GM23248 (cell line): ENCODE measurements at regions not wholly inside any gene's neighbourhood (a gene's known extent, or its start where the extent isn't known, plus 50 kb on each side); places are given as distances from the start of the nearest gene placed in this dataset.

Source experiments
- DNase-seq: peaks from one replicate; pipeline ENCODE4 v3.0.0-alpha.2; 2015
- H2AFZ ChIP-seq: fragments of 200-600 bp; sonication (generic); 2 replicates; pipeline ENCODE4 v1.6.1; 2016; ENCODE audit warnings: antibody characterized with exemption
- H3F3A ChIP-seq: fragments of 200-600 bp; sonication (generic); 2 replicates; pipeline ENCODE4 v1.6.1; 2016; ENCODE audit warnings: mild to moderate bottlenecking, antibody characterized with exemption, mixed run types; ENCODE audit not compliant: insufficient read depth
- H3K27ac ChIP-seq: fragments of 200-600 bp; sonication (generic); 2 replicates; pipeline ENCODE4 v1.5.1; 2016; ENCODE audit warnings: mild to moderate bottlenecking
- H3K27me3 ChIP-seq: fragments of 200-600 bp; sonication (generic); replicated peaks from 2 replicates; pipeline ENCODE4 v1.6.1; 2016; ENCODE audit warnings: mild to moderate bottlenecking; ENCODE audit not compliant: insufficient read depth
- H3K36me3 ChIP-seq: fragments of 200-600 bp; sonication (generic); 2 replicates; pipeline ENCODE4 v1.6.1; 2016; ENCODE audit warnings: low read depth, mild to moderate bottlenecking
- H3K4me1 ChIP-seq: fragments of 200-600 bp; sonication (generic); 2 replicates; pipeline ENCODE4 v1.6.1; 2016; ENCODE audit warnings: mild to moderate bottlenecking; ENCODE audit not compliant: insufficient read depth
- H3K4me2 ChIP-seq: fragments of 200-600 bp; sonication (generic); one replicate; pipeline ENCODE4 v1.6.1; 2016; ENCODE audit warnings: mild to moderate bottlenecking; ENCODE audit not compliant: unreplicated experiment
- H3K4me3 ChIP-seq: fragments of 200-600 bp; sonication (generic); 2 replicates; pipeline ENCODE4 v1.5.1; 2016; ENCODE audit warnings: mild to moderate bottlenecking
- H3K79me2 ChIP-seq: fragments of 200-600 bp; sonication (generic); 2 replicates; pipeline ENCODE4 v1.6.1; 2016; ENCODE audit warnings: mild to moderate bottlenecking; ENCODE audit not compliant: insufficient read depth
- H3K9ac ChIP-seq: fragments of 200-600 bp; sonication (generic); 2 replicates; pipeline ENCODE4 v1.6.1; 2016; ENCODE audit warnings: mild to moderate bottlenecking
- H3K9me2 ChIP-seq: fragments of 200-600 bp; sonication (generic); 2 replicates; pipeline ENCODE4 v1.6.1; 2016; ENCODE audit warnings: mixed run types, mild to moderate bottlenecking, moderate library complexity; ENCODE audit not compliant: insufficient read depth
- H3K9me3 ChIP-seq: fragments of 200-600 bp; sonication (generic); one replicate; pipeline ENCODE4 v1.6.1; 2017; ENCODE audit warnings: low read depth
- H4K20me1 ChIP-seq: fragments of 200-600 bp; sonication (generic); 2 replicates; pipeline ENCODE4 v1.6.0; 2016; ENCODE audit not compliant: insufficient read depth
- EZH2 ChIP-seq: fragments of 200-600 bp; sonication (generic); IDR thresholded peaks from 2 replicates; pipeline ENCODE4 v1.6.1; 2018; ENCODE audit warnings: antibody characterized with exemption, mild to moderate bottlenecking; ENCODE audit not compliant: insufficient read depth, poor library complexity, severe bottlenecking
- EZH2phosphoT487 ChIP-seq: fragments of 200-600 bp; sonication (generic); IDR thresholded peaks from 2 replicates; pipeline ENCODE4 v1.6.1; 2018; ENCODE audit warnings: antibody characterized with exemption, moderate library complexity, mild to moderate bottlenecking, low read depth; ENCODE audit not compliant: insufficient read depth
- WGBS, 2 experiments: methylation state at CpG; one replicate each; pipeline ENCODE4 v1.1.6; 2015 to 2017; ENCODE audit warnings: low lambda C conversion rate in 2 of 2, low coverage in 1 of 2; ENCODE audit errors: missing lambda C conversion rate in 2 of 2; 5-methylcytosine and 5-hydroxymethylcytosine counted together
- in situ Hi-C: fragments of 300-500 bp; cut with MboI; formaldehyde crosslinking; loops from 2 replicates; pipeline ENCODE4 v1.15.0; 2020

- WGBS, 2 experiments = 42 to 48% methylated on average over 7 of the region's 7 CpGs
These were observed 370.8 kb upstream of the BTBD3 start for GRCh38 chr20:11546939-11547338.

GRCh38 chr20:11549172-11550103 is 368.3 kb upstream of the BTBD3 start:
- Histone ChIP-seq H3K27me3 (peaks cover 15% of the 10 kb centered on the region; the same call in 1 of the 2 replicates), H3K4me3 (no peak overlapping the region), H3K79me2 (no peaks in the 10 kb centered on the region), H2AFZ (no peak overlapping the region), H3K4me1 (no peaks in the 10 kb centered on the region), H3K9me3 (no peaks in the 10 kb centered on the region), H3F3A (no peaks in the 10 kb centered on the region), H4K20me1 (no peaks in the 10 kb centered on the region), H3K36me3 (no peaks in the 10 kb centered on the region), H3K27ac (no peak overlapping the region), H3K9me2 (no peaks in the 10 kb centered on the region), H3K4me2 (no peak overlapping the region), H3K9ac (no peak overlapping the region)
- in situ Hi-C loops = loop anchor here (10.0 to 25.0 kb wide), 5 partner anchors 462 to 1562 kb away; partner anchors contain the start of gene JAG1
- TF ChIP-seq EZH2 (no peak), EZH2phosphoT487 (no peak)
- WGBS, 2 experiments = 59 to 69% methylated on average over 6 of the region's 6 CpGs
- DNase-seq = no peak

More at GRCh38 chr20:11546939-11547338, 370.8 kb upstream of the BTBD3 start:
- Histone ChIP-seq H3K4me2 (no peak overlapping the region), H3K9me2 (no peaks in the 10 kb centered on the region), H3K4me1 (peaks cover 10% of the 10 kb centered on the region), H3K36me3 (no peaks in the 10 kb centered on the region), H3K9me3 (no peaks in the 10 kb centered on the region), H3K27ac (no peak overlapping the region), H3K4me3 (no peak overlapping the region), H3K79me2 (no peaks in the 10 kb centered on the region), H4K20me1 (no peaks in the 10 kb centered on the region), H3F3A (no peaks in the 10 kb centered on the region), H2AFZ (no peak overlapping the region), H3K27me3 (peaks cover 4% of the 10 kb centered on the region; the same call in 1 of the 2 replicates), H3K9ac (no peak overlapping the region)
- DNase-seq = no peak
- no peak for TF ChIP-seq EZH2phosphoT487
- no peak for TF ChIP-seq EZH2
- in situ Hi-C loops = loop anchor here (10.0 to 25.0 kb wide), 5 partner anchors 460 to 1560 kb away; partner anchors contain the start of gene JAG1

- H3K36me3 ChIP-seq = no peaks in the 10 kb centered on the region
- H3K27ac ChIP-seq = no peak overlapping the region
- no peaks in the 10 kb centered on the region for H3K9me2 ChIP-seq
- WGBS, 2 experiments = 42 to 52% methylated on average over 8 of the region's 8 CpGs
- no peak for DNase-seq
- H3K79me2 ChIP-seq = no peaks in the 10 kb centered on the region
- no peak overlapping the region for H2AFZ ChIP-seq
- H3K27me3 ChIP-seq = peaks cover 15% of the 10 kb centered on the region; the same call in 1 of the 2 replicates
- no peak overlapping the region for H3K4me2 ChIP-seq
- no peaks in the 10 kb centered on the region for H3F3A ChIP-seq
- H3K9me3 ChIP-seq = no peaks in the 10 kb centered on the region
- H3K4me3 ChIP-seq = no peak overlapping the region
- no peaks in the 10 kb centered on the region for H3K4me1 ChIP-seq
- TF ChIP-seq EZH2 = no peak
- no peak for TF ChIP-seq EZH2phosphoT487
- in situ Hi-C loops = no loop called here
- no peak overlapping the region for H3K9ac ChIP-seq
- H4K20me1 ChIP-seq = no peaks in the 10 kb centered on the region
These were observed 366.9 kb upstream of the BTBD3 start for GRCh38 chr20:11550657-11551338.

- Histone ChIP-seq H3K9me3 (no peaks in the 10 kb centered on the region), H3K27ac (no peak overlapping the region), H3K36me3 (no peaks in the 10 kb centered on the region), H3K4me2 (no peak overlapping the region), H3F3A (no peaks in the 10 kb centered on the region), H3K27me3 (peaks cover 19% of the 10 kb centered on the region), H3K9me2 (no peaks in the 10 kb centered on the region), H3K79me2 (no peaks in the 10 kb centered on the region), H3K4me1 (no peaks in the 10 kb centered on the region), H2AFZ (no peak overlapping the region), H3K4me3 (no peak overlapping the region), H4K20me1 (no peaks in the 10 kb centered on the region), H3K9ac (no peak overlapping the region)
- no peak for DNase-seq
- in situ Hi-C loops = no loop called here
- TF ChIP-seq EZH2phosphoT487 = no peak
- no peak for TF ChIP-seq EZH2
These were observed 366.2 kb upstream of the BTBD3 start for GRCh38 chr20:11551479-11551878.
